ENCODE measurements at regions not wholly inside any gene's neighbourhood (a gene's known extent, or its start where the extent isn't known, plus 50 kb on each side); places are given as distances from the start of the nearest gene placed in this dataset.
"Not testable (repeated sequence)": the region's sequence is repeated elsewhere in the genome, so short reads cannot be mapped to it uniquely, and the experiment has no call there.

GRCh38 chr2:56934866-56935265 lies 751.1 kb downstream of the CCDC85A start:
- in situ Hi-C loops (cut with MboI; ENCODE audit: low sequenced_read_pairs) = no loop called here

- in situ Hi-C loops (cut with MboI; ENCODE audit: low sequenced_read_pairs) = no loop called here
These were observed 756.3 kb downstream of the CCDC85A start for GRCh38 chr2:56940054-56940453.

- in situ Hi-C loops (cut with MboI; ENCODE audit: low sequenced_read_pairs) = no loop called here
These were observed 769.1 kb downstream of the CCDC85A start for GRCh38 chr2:56952871-56953270.

- in situ Hi-C loops (cut with MboI; ENCODE audit: low sequenced_read_pairs) = no loop called here
These were observed 776.8 kb downstream of the CCDC85A start for GRCh38 chr2:56960581-56960980.

GRCh38 chr2:56962673-56963072 lies 778.9 kb downstream of the CCDC85A start:
- in situ Hi-C loops (cut with MboI; ENCODE audit: low sequenced_read_pairs) = no loop called here

- in situ Hi-C loops (cut with MboI; ENCODE audit: low sequenced_read_pairs) = no loop called here
These were observed 785.7 kb downstream of the CCDC85A start for GRCh38 chr2:56969513-56969912.

- in situ Hi-C loops (cut with MboI; ENCODE audit: low sequenced_read_pairs) = no loop called here
These were observed 787.7 kb downstream of the CCDC85A start for GRCh38 chr2:56971383-56971974.

GRCh38 chr2:56981554-56981953 lies 797.8 kb downstream of the CCDC85A start:
- in situ Hi-C loops (cut with MboI; ENCODE audit: low sequenced_read_pairs) = no loop called here

- in situ Hi-C loops (cut with MboI; ENCODE audit: low sequenced_read_pairs) = no loop called here
These were observed 801.8 kb downstream of the CCDC85A start for GRCh38 chr2:56985609-56986008.

GRCh38 chr2:57022496-57022895 lies 838.7 kb downstream of the CCDC85A start:
- in situ Hi-C loops (cut with MboI; ENCODE audit: low sequenced_read_pairs) = no loop called here

- in situ Hi-C loops (cut with MboI; ENCODE audit: low sequenced_read_pairs) = no loop called here
These were observed 861.3 kb downstream of the CCDC85A start for GRCh38 chr2:57044931-57045635.

- in situ Hi-C loops (cut with MboI; ENCODE audit: low sequenced_read_pairs) = no loop called here
These were observed 865.5 kb downstream of the CCDC85A start for GRCh38 chr2:57049273-57049672.

- in situ Hi-C loops (cut with MboI; ENCODE audit: low sequenced_read_pairs) = no loop called here
These were observed 866.2 kb downstream of the CCDC85A start for GRCh38 chr2:57050007-57050406.

GRCh38 chr2:57066301-57066700 lies 882.5 kb downstream of the CCDC85A start:
- in situ Hi-C loops (cut with MboI; ENCODE audit: low sequenced_read_pairs) = not testable (repeated sequence)

GRCh38 chr2:57075226-57075625 lies 891.4 kb downstream of the CCDC85A start:
- in situ Hi-C loops (cut with MboI; ENCODE audit: low sequenced_read_pairs) = no loop called here

- in situ Hi-C loops (cut with MboI; ENCODE audit: low sequenced_read_pairs) = no loop called here
These were observed 896.2 kb downstream of the CCDC85A start for GRCh38 chr2:57080035-57080434.

GRCh38 chr2:57084697-57085281 lies 901.0 kb downstream of the CCDC85A start:
- in situ Hi-C loops (cut with MboI; ENCODE audit: low sequenced_read_pairs) = no loop called here

GRCh38 chr2:57093020-57093419 lies 909.2 kb downstream of the CCDC85A start:
- in situ Hi-C loops (cut with MboI; ENCODE audit: low sequenced_read_pairs) = no loop called here

- in situ Hi-C loops (cut with MboI; ENCODE audit: low sequenced_read_pairs) = no loop called here
These were observed 914.1 kb downstream of the CCDC85A start for GRCh38 chr2:57097855-57098254.

GRCh38 chr2:57100436-57100835 lies 916.6 kb downstream of the CCDC85A start:
- in situ Hi-C loops (cut with MboI; ENCODE audit: low sequenced_read_pairs) = no loop called here

- in situ Hi-C loops (cut with MboI; ENCODE audit: low sequenced_read_pairs) = no loop called here
These were observed 921.9 kb downstream of the CCDC85A start for GRCh38 chr2:57105694-57106093.

GRCh38 chr2:57107353-57107752 lies 923.6 kb downstream of the CCDC85A start:
- in situ Hi-C loops (cut with MboI; ENCODE audit: low sequenced_read_pairs) = no loop called here
